CD4-positive, CD25-positive, alpha-beta regulatory T cell (primary cell): ENCODE measurements at regions not wholly inside any gene's neighbourhood (a gene's known extent, or its start where the extent isn't known, plus 50 kb on each side); places are given as distances from the start of the nearest gene placed in this dataset.

Experiments used
- ATAC-seq, 2 donors: fragments of 150-1000 bp; cut with Tn5 transposase; one replicate each; pipeline ENCODE4 v1.10.0; 2021; ENCODE audit warnings: low read depth in 2 of 2, moderate number of reproducible peaks in 2 of 2, moderate library complexity in 1 of 2
- DNase-seq, 3 donors: peaks; one replicate each; pipeline versions ENCODE4 v3.0.0 to v3.0.0-alpha.2; 2012 to 2022; ENCODE audit warnings: mixed read lengths in 1 of 3
- H3K27ac ChIP-seq: one replicate; pipeline ENCODE4 v1.7.0; 2013; ENCODE audit warnings: mild to moderate bottlenecking, low read length; ENCODE audit not compliant: insufficient read depth, poor library complexity, severe bottlenecking
- H3K27me3 ChIP-seq: one replicate; pipeline ENCODE4 v1.7.0; 2013; ENCODE audit warnings: low read length; ENCODE audit not compliant: control insufficient read depth, insufficient read depth
- H3K36me3 ChIP-seq: one replicate; pipeline ENCODE4 v1.7.0; 2013; ENCODE audit warnings: mild to moderate bottlenecking, low read length, moderate library complexity; ENCODE audit not compliant: control insufficient read depth, insufficient read depth
- H3K4me1 ChIP-seq: 2 replicates; pipeline ENCODE4 v1.7.0; 2013; ENCODE audit warnings: mild to moderate bottlenecking, low read length; ENCODE audit not compliant: insufficient read depth, control insufficient read depth, poor library complexity, severe bottlenecking
- H3K4me3 ChIP-seq: one replicate; pipeline ENCODE4 v1.7.0; 2013; ENCODE audit warnings: low read depth, mild to moderate bottlenecking, low read length, moderate library complexity
- H3K9me3 ChIP-seq, 2 experiments: 1 replicate in 1 of 2; 2 replicates in 1 of 2; pipeline ENCODE4 v1.7.0; 2013; ENCODE audit warnings: low read length in 2 of 2, mild to moderate bottlenecking in 1 of 2, moderate library complexity in 1 of 2; ENCODE audit not compliant: control insufficient read depth in 2 of 2
- H3K27ac Mint-ChIP-seq, 3 donors: one replicate each; pipeline ENCODE4 v1.8.0; 2020 to 2022; ENCODE audit warnings: mild to moderate bottlenecking in 3 of 3, mixed read lengths in 3 of 3, moderate library complexity in 2 of 3
- H3K27me3 Mint-ChIP-seq: one replicate; pipeline ENCODE4 v1.8.0; 2022; ENCODE audit warnings: mild to moderate bottlenecking, mixed read lengths
- H3K36me3 Mint-ChIP-seq: one replicate; pipeline ENCODE4 v1.8.0; 2020; ENCODE audit warnings: mixed read lengths
- H3K4me1 Mint-ChIP-seq, 4 donors: one replicate each; pipeline ENCODE4 v1.8.0; 2020 to 2022; ENCODE audit warnings: mixed read lengths in 4 of 4, mild to moderate bottlenecking in 1 of 4
- H3K4me3 Mint-ChIP-seq, 4 donors: one replicate each; pipeline ENCODE4 v1.8.0; 2020 to 2022; ENCODE audit warnings: mild to moderate bottlenecking in 4 of 4, mixed read lengths in 4 of 4, moderate library complexity in 3 of 4
- H3K9me3 Mint-ChIP-seq, 7 donors: one replicate each; pipeline ENCODE4 v1.8.0; 2020 to 2022; ENCODE audit warnings: mixed read lengths in 7 of 7, mild to moderate bottlenecking in 3 of 7, moderate library complexity in 2 of 7

- Mint-ChIP-seq H3K4me3 (peak overlapping the region in 1 of 4 donors; percentile 14), H3K36me3 (no peaks in the 10 kb centered on the region), H3K9me3 (no peaks in the 10 kb centered on the region), H3K27ac (no peak overlapping the region), H3K27me3 (peaks cover 4% of the 10 kb centered on the region), H3K4me1 (peaks cover 0 to 10% (median 5%) of the 10 kb centered on the region in 4 donors)
- ATAC-seq (peak in 1 of 2 donors; percentile 42), DNase-seq (peak in 1 of 3 donors; percentile 18)
- no peaks in the 10 kb centered on the region for H3K27me3 ChIP-seq
- no peaks in the 10 kb centered on the region for H3K36me3 ChIP-seq
- no peak overlapping the region for H3K27ac ChIP-seq
- H3K9me3 ChIP-seq: no peaks in the 10 kb centered on the region
- H3K4me1 ChIP-seq: no peaks in the 10 kb centered on the region
- H3K4me3 ChIP-seq: peak overlapping the region; percentile 19
These were observed 309.3 kb downstream of the PRL start for GRCh38 chr6:21987501-21987957.

- Mint-ChIP-seq H3K4me3 (no peak overlapping the region), H3K36me3 (no peaks in the 10 kb centered on the region), H3K27me3 (peaks cover 4% of the 10 kb centered on the region), H3K9me3 (no peaks in the 10 kb centered on the region), H3K27ac (no peak overlapping the region), H3K4me1 (peaks cover 0 to 10% (median 5%) of the 10 kb centered on the region in 4 donors)
- DNase-seq (no peak), ATAC-seq (no peak)
- Histone ChIP-seq H3K9me3 (no peaks in the 10 kb centered on the region), H3K4me3 (no peak overlapping the region), H3K27me3 (no peaks in the 10 kb centered on the region), H3K36me3 (no peaks in the 10 kb centered on the region), H3K27ac (no peak overlapping the region), H3K4me1 (no peaks in the 10 kb centered on the region)
These were observed 306.3 kb downstream of the PRL start for GRCh38 chr6:21990577-21990976.

- DNase-seq (peak in 1 of 3 donors; percentile 2), ATAC-seq (no peak)
- Mint-ChIP-seq H3K36me3 (no peaks in the 10 kb centered on the region), H3K4me3 (no peak overlapping the region), H3K4me1 (peaks cover 0 to 4% (median 1%) of the 10 kb centered on the region in 4 donors), H3K9me3 (peaks cover 0 to 1% (median 0%) of the 10 kb centered on the region in 7 donors), H3K27me3 (peaks cover 4% of the 10 kb centered on the region), H3K27ac (no peak overlapping the region)
- H3K9me3 ChIP-seq: no peaks in the 10 kb centered on the region
- H3K27ac ChIP-seq: no peak overlapping the region
- no peaks in the 10 kb centered on the region for H3K36me3 ChIP-seq
- H3K4me3 ChIP-seq: no peak overlapping the region
- H3K4me1 ChIP-seq: no peaks in the 10 kb centered on the region
- H3K27me3 ChIP-seq: no peaks in the 10 kb centered on the region
These were observed 304.5 kb downstream of the PRL start for GRCh38 chr6:21992178-21992967.

GRCh38 chr6:21993841-21994240 lies 303.0 kb downstream of the PRL start:
- Histone ChIP-seq H3K27me3 (no peaks in the 10 kb centered on the region), H3K9me3 (no peaks in the 10 kb centered on the region), H3K36me3 (no peaks in the 10 kb centered on the region), H3K4me3 (no peak overlapping the region), H3K4me1 (no peaks in the 10 kb centered on the region), H3K27ac (no peak overlapping the region)
- Mint-ChIP-seq H3K4me1 (no peaks in the 10 kb centered on the region), H3K27ac (no peak overlapping the region), H3K36me3 (no peaks in the 10 kb centered on the region), H3K27me3 (no peaks in the 10 kb centered on the region), H3K9me3 (peaks cover 0 to 1% (median 0%) of the 10 kb centered on the region in 7 donors), H3K4me3 (no peak overlapping the region)
- ATAC-seq: no peak
- no peak for DNase-seq

GRCh38 chr6:21994821-21995220 lies 302.0 kb downstream of the PRL start:
- Histone ChIP-seq H3K4me3 (no peak overlapping the region), H3K27ac (no peak overlapping the region), H3K27me3 (no peaks in the 10 kb centered on the region), H3K9me3 (no peaks in the 10 kb centered on the region), H3K4me1 (no peaks in the 10 kb centered on the region), H3K36me3 (no peaks in the 10 kb centered on the region)
- Mint-ChIP-seq H3K27me3 (no peaks in the 10 kb centered on the region), H3K36me3 (no peaks in the 10 kb centered on the region), H3K4me3 (no peak overlapping the region), H3K4me1 (no peaks in the 10 kb centered on the region), H3K9me3 (peaks cover 0 to 1% (median 0%) of the 10 kb centered on the region in 7 donors), H3K27ac (no peak overlapping the region)
- DNase-seq (no peak), ATAC-seq (no peak)

GRCh38 chr6:21995318-21995717 lies 301.5 kb downstream of the PRL start:
- H3K9me3 Mint-ChIP-seq: peaks cover 0 to 1% (median 0%) of the 10 kb centered on the region in 7 donors
- Histone ChIP-seq H3K4me1 (no peaks in the 10 kb centered on the region), H3K9me3 (no peaks in the 10 kb centered on the region), H3K36me3 (no peaks in the 10 kb centered on the region), H3K27ac (no peak overlapping the region), H3K27me3 (no peaks in the 10 kb centered on the region), H3K4me3 (no peak overlapping the region)
- no peak for DNase-seq
- no peak overlapping the region for H3K4me3 Mint-ChIP-seq
- H3K27me3 Mint-ChIP-seq: no peaks in the 10 kb centered on the region
- no peak overlapping the region for H3K27ac Mint-ChIP-seq
- H3K36me3 Mint-ChIP-seq: no peaks in the 10 kb centered on the region
- no peaks in the 10 kb centered on the region for H3K4me1 Mint-ChIP-seq
- ATAC-seq: no peak

GRCh38 chr6:21996425-21997118 lies 300.3 kb downstream of the PRL start:
- no peak for DNase-seq
- Mint-ChIP-seq H3K36me3 (no peaks in the 10 kb centered on the region), H3K4me1 (no peaks in the 10 kb centered on the region), H3K4me3 (no peak overlapping the region), H3K27ac (no peak overlapping the region), H3K27me3 (peaks cover 4% of the 10 kb centered on the region), H3K9me3 (peaks cover 0 to 1% (median 0%) of the 10 kb centered on the region in 7 donors)
- ATAC-seq: no peak
- Histone ChIP-seq H3K9me3 (no peaks in the 10 kb centered on the region), H3K4me1 (no peaks in the 10 kb centered on the region), H3K27me3 (no peaks in the 10 kb centered on the region), H3K36me3 (no peaks in the 10 kb centered on the region), H3K27ac (no peak overlapping the region), H3K4me3 (no peak overlapping the region)
